ENCODE measurements at regions not wholly inside any gene's neighbourhood (a gene's known extent, or its start where the extent isn't known, plus 50 kb on each side); places are given as distances from the start of the nearest gene placed in this dataset.

DNA sequence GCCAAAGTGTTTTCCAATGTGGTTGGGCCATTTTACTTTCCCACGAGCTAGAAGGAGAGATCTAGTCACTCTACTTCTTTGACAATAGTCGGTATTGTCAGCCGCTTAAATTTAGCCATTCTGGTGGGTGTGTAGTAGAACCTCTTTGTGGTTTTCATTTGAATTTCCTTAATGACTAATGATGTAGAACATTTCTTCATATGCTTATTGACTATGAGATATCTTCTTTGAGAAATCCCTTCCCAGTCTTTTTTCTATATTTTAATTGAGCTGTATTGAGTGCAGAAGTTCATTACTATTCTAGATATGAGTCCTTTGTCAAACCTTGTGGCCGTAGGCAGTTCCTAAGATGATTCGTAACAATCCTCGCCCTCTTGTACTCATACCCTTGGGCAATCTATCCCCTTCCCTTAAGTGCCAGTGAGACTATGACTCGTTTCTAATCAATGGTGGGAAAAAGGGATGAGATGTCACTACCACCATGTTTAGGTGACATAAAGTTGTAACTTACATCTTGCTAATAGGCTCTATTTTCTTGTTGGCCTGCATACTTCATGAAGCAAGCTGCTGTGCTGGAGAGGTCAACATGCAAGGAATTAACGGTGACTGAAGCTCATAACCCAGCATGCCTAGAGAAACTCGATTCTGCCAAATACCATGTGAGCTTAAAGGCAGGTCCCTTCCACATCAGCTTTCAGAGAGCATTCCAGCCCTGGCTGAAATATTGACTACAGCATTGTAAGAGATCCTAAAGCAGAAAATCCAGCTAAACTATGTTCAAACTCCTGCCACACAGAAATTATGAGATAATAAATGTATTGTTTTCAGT lies 817.9 kb upstream of the SOX9 start:
- peaks cover 6% of the 10 kb centered on the region; the same call in 1 of the 2 replicates for H3K4me1 ChIP-seq (ENCODE audit: insufficient read depth)
- no peaks in the 10 kb centered on the region for H3K79me2 ChIP-seq (replicated peaks; ENCODE audit: insufficient read depth)
- Mint-ChIP-seq H3K27me3 (ENCODE audit: insufficient read depth, low read depth, poor library complexity) (peaks cover 3% of the 10 kb centered on the region), H3K4me3 (no peak overlapping the region), H3K4me1 (peaks cover 14% of the 10 kb centered on the region), H3K36me3 (ENCODE audit: low read depth) (peaks cover 7% of the 10 kb centered on the region; the same call in 2 of the 3 replicates), H3K27ac (no peak overlapping the region), H3K9me3 (peaks cover 8% of the 10 kb centered on the region)
- H3K4me3 ChIP-seq, result no peak overlapping the region
- DNase-seq (ENCODE audit: low spot score), result no peak
- TF ChIP-seq CREB1 (CRISPR knock-in tag; IDR thresholded peaks at IDR 0.05; ENCODE audit: low read depth) (no peak), ZNF114 (CRISPR knock-in tag; IDR thresholded peaks at IDR 0.05) (no peak), JUNB (IDR thresholded peaks at IDR 0.05; ENCODE audit: unreplicated experiment) (no peak), NANOG (IDR thresholded peaks at IDR 0.05; ENCODE audit: borderline replicate concordance) (no peak), EZH2 (IDR thresholded peaks at IDR 0.05; ENCODE audit: low read depth, unreplicated experiment) (no peak), EZH2phosphoT487 (IDR thresholded peaks at IDR 0.05; ENCODE audit: unreplicated experiment) (no peak), ZNF331 (CRISPR knock-in tag; IDR thresholded peaks at IDR 0.05; ENCODE audit: low read depth) (no peak), POLR2AphosphoS5 (IDR thresholded peaks at IDR 0.05; ENCODE audit: low read depth) (no peak), STAT1 (IDR thresholded peaks at IDR 0.05; ENCODE audit: unreplicated experiment) (no peak)
- TF ChIP-seq, protein P1, sequence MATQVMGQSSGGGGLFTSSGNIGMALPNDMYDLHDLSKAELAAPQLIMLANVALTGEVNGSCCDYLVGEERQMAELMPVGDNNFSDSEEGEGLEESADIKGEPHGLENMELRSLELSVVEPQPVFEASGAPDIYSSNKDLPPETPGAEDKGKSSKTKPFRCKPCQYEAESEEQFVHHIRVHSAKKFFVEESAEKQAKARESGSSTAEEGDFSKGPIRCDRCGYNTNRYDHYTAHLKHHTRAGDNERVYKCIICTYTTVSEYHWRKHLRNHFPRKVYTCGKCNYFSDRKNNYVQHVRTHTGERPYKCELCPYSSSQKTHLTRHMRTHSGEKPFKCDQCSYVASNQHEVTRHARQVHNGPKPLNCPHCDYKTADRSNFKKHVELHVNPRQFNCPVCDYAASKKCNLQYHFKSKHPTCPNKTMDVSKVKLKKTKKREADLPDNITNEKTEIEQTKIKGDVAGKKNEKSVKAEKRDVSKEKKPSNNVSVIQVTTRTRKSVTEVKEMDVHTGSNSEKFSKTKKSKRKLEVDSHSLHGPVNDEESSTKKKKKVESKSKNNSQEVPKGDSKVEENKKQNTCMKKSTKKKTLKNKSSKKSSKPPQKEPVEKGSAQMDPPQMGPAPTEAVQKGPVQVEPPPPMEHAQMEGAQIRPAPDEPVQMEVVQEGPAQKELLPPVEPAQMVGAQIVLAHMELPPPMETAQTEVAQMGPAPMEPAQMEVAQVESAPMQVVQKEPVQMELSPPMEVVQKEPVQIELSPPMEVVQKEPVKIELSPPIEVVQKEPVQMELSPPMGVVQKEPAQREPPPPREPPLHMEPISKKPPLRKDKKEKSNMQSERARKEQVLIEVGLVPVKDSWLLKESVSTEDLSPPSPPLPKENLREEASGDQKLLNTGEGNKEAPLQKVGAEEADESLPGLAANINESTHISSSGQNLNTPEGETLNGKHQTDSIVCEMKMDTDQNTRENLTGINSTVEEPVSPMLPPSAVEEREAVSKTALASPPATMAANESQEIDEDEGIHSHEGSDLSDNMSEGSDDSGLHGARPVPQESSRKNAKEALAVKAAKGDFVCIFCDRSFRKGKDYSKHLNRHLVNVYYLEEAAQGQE (IDR thresholded peaks at IDR 0.05; ENCODE audit: unreplicated experiment), result no peak
- TF ChIP-seq, protein P2, sequence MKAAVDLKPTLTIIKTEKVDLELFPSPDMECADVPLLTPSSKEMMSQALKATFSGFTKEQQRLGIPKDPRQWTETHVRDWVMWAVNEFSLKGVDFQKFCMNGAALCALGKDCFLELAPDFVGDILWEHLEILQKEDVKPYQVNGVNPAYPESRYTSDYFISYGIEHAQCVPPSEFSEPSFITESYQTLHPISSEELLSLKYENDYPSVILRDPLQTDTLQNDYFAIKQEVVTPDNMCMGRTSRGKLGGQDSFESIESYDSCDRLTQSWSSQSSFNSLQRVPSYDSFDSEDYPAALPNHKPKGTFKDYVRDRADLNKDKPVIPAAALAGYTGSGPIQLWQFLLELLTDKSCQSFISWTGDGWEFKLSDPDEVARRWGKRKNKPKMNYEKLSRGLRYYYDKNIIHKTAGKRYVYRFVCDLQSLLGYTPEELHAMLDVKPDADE (IDR thresholded peaks at IDR 0.05), result no peak
- TF ChIP-seq, protein P3, sequence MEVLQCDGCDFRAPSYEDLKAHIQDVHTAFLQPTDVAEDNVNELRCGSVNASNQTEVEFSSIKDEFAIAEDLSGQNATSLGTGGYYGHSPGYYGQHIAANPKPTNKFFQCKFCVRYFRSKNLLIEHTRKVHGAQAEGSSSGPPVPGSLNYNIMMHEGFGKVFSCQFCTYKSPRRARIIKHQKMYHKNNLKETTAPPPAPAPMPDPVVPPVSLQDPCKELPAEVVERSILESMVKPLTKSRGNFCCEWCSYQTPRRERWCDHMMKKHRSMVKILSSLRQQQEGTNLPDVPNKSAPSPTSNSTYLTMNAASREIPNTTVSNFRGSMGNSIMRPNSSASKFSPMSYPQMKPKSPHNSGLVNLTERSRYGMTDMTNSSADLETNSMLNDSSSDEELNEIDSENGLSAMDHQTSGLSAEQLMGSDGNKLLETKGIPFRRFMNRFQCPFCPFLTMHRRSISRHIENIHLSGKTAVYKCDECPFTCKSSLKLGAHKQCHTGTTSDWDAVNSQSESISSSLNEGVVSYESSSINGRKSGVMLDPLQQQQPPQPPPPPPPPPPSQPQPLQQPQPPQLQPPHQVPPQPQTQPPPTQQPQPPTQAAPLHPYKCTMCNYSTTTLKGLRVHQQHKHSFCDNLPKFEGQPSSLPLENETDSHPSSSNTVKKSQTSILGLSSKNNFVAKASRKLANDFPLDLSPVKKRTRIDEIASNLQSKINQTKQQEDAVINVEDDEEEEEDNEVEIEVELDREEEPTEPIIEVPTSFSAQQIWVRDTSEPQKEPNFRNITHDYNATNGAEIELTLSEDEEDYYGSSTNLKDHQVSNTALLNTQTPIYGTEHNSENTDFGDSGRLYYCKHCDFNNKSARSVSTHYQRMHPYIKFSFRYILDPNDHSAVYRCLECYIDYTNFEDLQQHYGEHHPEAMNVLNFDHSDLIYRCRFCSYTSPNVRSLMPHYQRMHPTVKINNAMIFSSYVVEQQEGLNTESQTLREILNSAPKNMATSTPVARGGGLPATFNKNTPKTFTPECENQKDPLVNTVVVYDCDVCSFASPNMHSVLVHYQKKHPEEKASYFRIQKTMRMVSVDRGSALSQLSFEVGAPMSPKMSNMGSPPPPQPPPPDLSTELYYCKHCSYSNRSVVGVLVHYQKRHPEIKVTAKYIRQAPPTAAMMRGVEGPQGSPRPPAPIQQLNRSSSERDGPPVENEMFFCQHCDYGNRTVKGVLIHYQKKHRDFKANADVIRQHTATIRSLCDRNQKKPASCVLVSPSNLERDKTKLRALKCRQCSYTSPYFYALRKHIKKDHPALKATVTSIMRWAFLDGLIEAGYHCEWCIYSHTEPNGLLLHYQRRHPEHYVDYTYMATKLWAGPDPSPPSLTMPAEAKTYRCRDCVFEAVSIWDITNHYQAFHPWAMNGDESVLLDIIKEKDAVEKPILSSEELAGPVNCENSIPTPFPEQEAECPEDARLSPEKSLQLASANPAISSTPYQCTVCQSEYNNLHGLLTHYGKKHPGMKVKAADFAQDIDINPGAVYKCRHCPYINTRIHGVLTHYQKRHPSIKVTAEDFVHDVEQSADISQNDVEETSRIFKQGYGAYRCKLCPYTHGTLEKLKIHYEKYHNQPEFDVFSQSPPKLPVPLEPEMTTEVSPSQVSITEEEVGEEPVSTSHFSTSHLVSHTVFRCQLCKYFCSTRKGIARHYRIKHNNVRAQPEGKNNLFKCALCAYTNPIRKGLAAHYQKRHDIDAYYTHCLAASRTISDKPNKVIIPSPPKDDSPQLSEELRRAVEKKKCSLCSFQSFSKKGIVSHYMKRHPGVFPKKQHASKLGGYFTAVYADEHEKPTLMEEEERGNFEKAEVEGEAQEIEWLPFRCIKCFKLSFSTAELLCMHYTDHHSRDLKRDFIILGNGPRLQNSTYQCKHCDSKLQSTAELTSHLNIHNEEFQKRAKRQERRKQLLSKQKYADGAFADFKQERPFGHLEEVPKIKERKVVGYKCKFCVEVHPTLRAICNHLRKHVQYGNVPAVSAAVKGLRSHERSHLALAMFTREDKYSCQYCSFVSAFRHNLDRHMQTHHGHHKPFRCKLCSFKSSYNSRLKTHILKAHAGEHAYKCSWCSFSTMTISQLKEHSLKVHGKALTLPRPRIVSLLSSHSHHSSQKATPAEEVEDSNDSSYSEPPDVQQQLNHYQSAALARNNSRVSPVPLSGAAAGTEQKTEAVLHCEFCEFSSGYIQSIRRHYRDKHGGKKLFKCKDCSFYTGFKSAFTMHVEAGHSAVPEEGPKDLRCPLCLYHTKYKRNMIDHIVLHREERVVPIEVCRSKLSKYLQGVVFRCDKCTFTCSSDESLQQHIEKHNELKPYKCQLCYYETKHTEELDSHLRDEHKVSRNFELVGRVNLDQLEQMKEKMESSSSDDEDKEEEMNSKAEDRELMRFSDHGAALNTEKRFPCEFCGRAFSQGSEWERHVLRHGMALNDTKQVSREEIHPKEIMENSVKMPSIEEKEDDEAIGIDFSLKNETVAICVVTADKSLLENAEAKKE (CRISPR knock-in tag; IDR thresholded peaks at IDR 0.05), result no peak
- TF ChIP-seq, protein P4, sequence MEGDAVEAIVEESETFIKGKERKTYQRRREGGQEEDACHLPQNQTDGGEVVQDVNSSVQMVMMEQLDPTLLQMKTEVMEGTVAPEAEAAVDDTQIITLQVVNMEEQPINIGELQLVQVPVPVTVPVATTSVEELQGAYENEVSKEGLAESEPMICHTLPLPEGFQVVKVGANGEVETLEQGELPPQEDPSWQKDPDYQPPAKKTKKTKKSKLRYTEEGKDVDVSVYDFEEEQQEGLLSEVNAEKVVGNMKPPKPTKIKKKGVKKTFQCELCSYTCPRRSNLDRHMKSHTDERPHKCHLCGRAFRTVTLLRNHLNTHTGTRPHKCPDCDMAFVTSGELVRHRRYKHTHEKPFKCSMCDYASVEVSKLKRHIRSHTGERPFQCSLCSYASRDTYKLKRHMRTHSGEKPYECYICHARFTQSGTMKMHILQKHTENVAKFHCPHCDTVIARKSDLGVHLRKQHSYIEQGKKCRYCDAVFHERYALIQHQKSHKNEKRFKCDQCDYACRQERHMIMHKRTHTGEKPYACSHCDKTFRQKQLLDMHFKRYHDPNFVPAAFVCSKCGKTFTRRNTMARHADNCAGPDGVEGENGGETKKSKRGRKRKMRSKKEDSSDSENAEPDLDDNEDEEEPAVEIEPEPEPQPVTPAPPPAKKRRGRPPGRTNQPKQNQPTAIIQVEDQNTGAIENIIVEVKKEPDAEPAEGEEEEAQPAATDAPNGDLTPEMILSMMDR (conservative IDR thresholded peaks at IDR 0.05; ENCODE audit: low read depth in 2 of 2), result no peak
- no peaks in the 10 kb centered on the region for H3F3A ChIP-seq (replicated peaks; ENCODE audit: low read depth)
- no peak overlapping the region for H2AFZ ChIP-seq
- H3K27ac ChIP-seq (ENCODE audit: low read depth), result no peak overlapping the region
- no peak overlapping the region for H3K4me2 ChIP-seq
- H3K36me3 ChIP-seq (ENCODE audit: insufficient read depth), result no peaks in the 10 kb centered on the region
- no peak for ATAC-seq
- no peaks in the 10 kb centered on the region for H4K20me1 ChIP-seq (replicated peaks; ENCODE audit: insufficient read depth)
- peaks cover 6% of the 10 kb centered on the region for H3K9me2 ChIP-seq (ENCODE audit: insufficient read depth)
- H3K27me3 ChIP-seq (ENCODE audit: insufficient read depth), result no peaks in the 10 kb centered on the region

All from GM23338 (cell line).